Neural progenitor cell (in vitro differentiated cells): ENCODE measurements at regions not wholly inside any gene's neighbourhood (a gene's known extent, or its start where the extent isn't known, plus 50 kb on each side); places are given as distances from the start of the nearest gene placed in this dataset.

Experiments
- DNase-seq: peaks from one replicate; pipeline ENCODE4 v3.0.0-alpha.2; 2016; ENCODE audit warnings: low spot score
- H2AFZ ChIP-seq: fragments of 200-600 bp; sonication (generic); replicated peaks from 2 replicates; pipeline ENCODE4 v1.6.1; 2016; ENCODE audit warnings: antibody characterized with exemption
- H3F3A ChIP-seq: fragments of 200-600 bp; sonication (generic); 2 replicates; pipeline ENCODE4 v1.6.1; 2016; ENCODE audit warnings: antibody characterized with exemption, low read depth
- H3K27ac ChIP-seq: fragments of 200-600 bp; sonication (generic); 2 replicates; pipeline ENCODE4 v1.5.1; 2016; ENCODE audit warnings: mild to moderate bottlenecking
- H3K27me3 ChIP-seq: fragments of 200-600 bp; sonication (generic); 2 replicates; pipeline ENCODE4 v1.6.1; 2016; ENCODE audit warnings: mild to moderate bottlenecking, moderate library complexity
- H3K36me3 ChIP-seq: fragments of 200-600 bp; sonication (generic); 2 replicates; pipeline ENCODE4 v1.5.1; 2016
- H3K4me1 ChIP-seq: fragments of 200-600 bp; sonication (generic); 2 replicates; pipeline ENCODE4 v1.6.1; 2016; ENCODE audit warnings: mixed run types
- H3K4me2 ChIP-seq: fragments of 200-600 bp; sonication (generic); 2 replicates; pipeline ENCODE4 v1.6.1; 2016
- H3K4me3 ChIP-seq: fragments of 200-600 bp; sonication (generic); 2 replicates; pipeline ENCODE4 v1.5.1; 2016
- H3K79me2 ChIP-seq: fragments of 200-600 bp; sonication (generic); 2 replicates; pipeline ENCODE4 v1.6.1; 2016; ENCODE audit warnings: low read depth
- H3K9ac ChIP-seq: fragments of 200-600 bp; sonication (generic); 2 replicates; pipeline ENCODE4 v1.6.1; 2016
- H3K9me3 ChIP-seq: fragments of 200-600 bp; sonication (generic); 2 replicates; pipeline ENCODE4 v1.5.1; 2016; ENCODE audit warnings: low read depth
- H4K20me1 ChIP-seq: fragments of 200-600 bp; sonication (generic); 2 replicates; pipeline ENCODE4 v1.6.1; 2016; ENCODE audit warnings: low read depth
- H3K27ac Mint-ChIP-seq: 3 replicates; pipeline ENCODE4 v1.8.0; 2021; ENCODE audit warnings: mixed read lengths
- H3K27me3 Mint-ChIP-seq: 2 replicates; pipeline ENCODE4 v1.8.0; 2022; ENCODE audit warnings: low read depth, mild to moderate bottlenecking, inconsistent platforms, moderate library complexity, mixed read lengths; ENCODE audit not compliant: insufficient read depth
- H3K36me3 Mint-ChIP-seq: 3 replicates; pipeline ENCODE4 v1.8.0; 2021; ENCODE audit warnings: mixed read lengths
- H3K4me1 Mint-ChIP-seq: 3 replicates; pipeline ENCODE4 v1.8.0; 2021; ENCODE audit warnings: mixed read lengths
- H3K4me3 Mint-ChIP-seq: 3 replicates; pipeline ENCODE4 v1.8.0; 2021; ENCODE audit warnings: mild to moderate bottlenecking, moderate library complexity, mixed read lengths
- H3K9me3 Mint-ChIP-seq: 3 replicates; pipeline ENCODE4 v1.8.0; 2020; ENCODE audit warnings: mixed read lengths
- EZH2 ChIP-seq: fragments of 200-600 bp; sonication (generic); IDR thresholded peaks from 2 replicates; pipeline ENCODE4 v1.6.1; 2017; ENCODE audit warnings: antibody characterized with exemption, mild to moderate bottlenecking, moderate library complexity
- EZH2phosphoT487 ChIP-seq: fragments of 200-600 bp; sonication (generic); IDR thresholded peaks from 2 replicates; pipeline ENCODE4 v1.6.1; 2017; ENCODE audit warnings: antibody characterized with exemption
- TF ChIP-seq, protein P1 (sequence below): fragments of 200-600 bp; sonication (generic); IDR thresholded peaks from 2 replicates; pipeline ENCODE4 v1.5.1; 2017; ENCODE audit warnings: antibody characterized with exemption, mild to moderate bottlenecking

DNA sequence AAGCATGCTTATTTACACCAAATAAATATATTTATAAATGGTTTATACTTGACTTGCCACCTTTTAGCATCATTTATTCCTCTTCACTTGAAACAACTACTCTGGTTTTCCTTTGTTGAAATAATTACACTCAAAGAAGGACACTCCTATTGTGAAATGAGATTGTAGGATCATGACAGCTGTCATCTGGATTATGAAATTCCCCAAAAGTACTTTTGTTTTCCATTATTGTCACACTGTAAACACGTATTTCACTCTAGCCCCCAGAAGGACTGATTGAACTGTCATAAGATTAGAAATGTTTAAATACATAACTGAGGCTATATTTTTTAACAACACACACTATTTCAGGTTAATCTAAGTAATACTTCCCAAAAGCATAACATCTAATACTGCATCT is 593.8 kb downstream of the LRRIQ3 start:
- no peak overlapping the region for H3K27ac Mint-ChIP-seq

DNA sequence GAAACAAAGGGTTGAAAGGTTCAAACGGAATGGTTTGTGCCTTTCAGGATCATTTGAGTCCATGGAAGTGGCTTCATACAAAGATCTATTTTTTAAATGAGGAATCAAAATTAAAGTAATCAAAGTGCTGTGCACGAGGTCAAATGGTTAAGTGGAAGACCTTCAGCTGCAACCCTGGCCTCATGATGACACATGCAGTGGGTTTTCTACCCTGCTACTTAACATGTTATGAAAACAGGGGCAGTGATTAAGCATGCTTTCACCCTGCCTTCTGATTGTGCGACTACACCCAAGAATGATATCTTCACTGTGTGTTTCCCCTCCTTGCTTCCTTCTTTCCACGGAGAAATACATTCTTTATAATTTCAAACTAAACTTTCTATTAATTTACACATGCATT is 604.2 kb downstream of the LRRIQ3 start:
- H3K9me3 Mint-ChIP-seq = peaks cover under 1% of the 10 kb centered on the region
- H3K4me1 ChIP-seq = no peaks in the 10 kb centered on the region
- no peak overlapping the region for H3K9ac ChIP-seq
- H3K4me1 Mint-ChIP-seq = peaks cover 31% of the 10 kb centered on the region
- H3F3A ChIP-seq = no peaks in the 10 kb centered on the region
- H3K36me3 Mint-ChIP-seq = no peaks in the 10 kb centered on the region
- H2AFZ ChIP-seq = no peak overlapping the region
- no peaks in the 10 kb centered on the region for H3K27me3 Mint-ChIP-seq
- H3K4me3 ChIP-seq = no peak overlapping the region
- no peak overlapping the region for H3K27ac ChIP-seq
- DNase-seq = no peak
- no peaks in the 10 kb centered on the region for H3K27me3 ChIP-seq
- no peaks in the 10 kb centered on the region for H4K20me1 ChIP-seq
- H3K27ac Mint-ChIP-seq = no peak overlapping the region
- no peak overlapping the region for H3K4me3 Mint-ChIP-seq
- no peaks in the 10 kb centered on the region for H3K79me2 ChIP-seq
- H3K9me3 ChIP-seq = no peaks in the 10 kb centered on the region
- H3K36me3 ChIP-seq = no peaks in the 10 kb centered on the region
- no peak overlapping the region for H3K4me2 ChIP-seq
- TF ChIP-seq EZH2phosphoT487 = no peak
- TF ChIP-seq EZH2 = no peak
- TF ChIP-seq, protein P1, sequence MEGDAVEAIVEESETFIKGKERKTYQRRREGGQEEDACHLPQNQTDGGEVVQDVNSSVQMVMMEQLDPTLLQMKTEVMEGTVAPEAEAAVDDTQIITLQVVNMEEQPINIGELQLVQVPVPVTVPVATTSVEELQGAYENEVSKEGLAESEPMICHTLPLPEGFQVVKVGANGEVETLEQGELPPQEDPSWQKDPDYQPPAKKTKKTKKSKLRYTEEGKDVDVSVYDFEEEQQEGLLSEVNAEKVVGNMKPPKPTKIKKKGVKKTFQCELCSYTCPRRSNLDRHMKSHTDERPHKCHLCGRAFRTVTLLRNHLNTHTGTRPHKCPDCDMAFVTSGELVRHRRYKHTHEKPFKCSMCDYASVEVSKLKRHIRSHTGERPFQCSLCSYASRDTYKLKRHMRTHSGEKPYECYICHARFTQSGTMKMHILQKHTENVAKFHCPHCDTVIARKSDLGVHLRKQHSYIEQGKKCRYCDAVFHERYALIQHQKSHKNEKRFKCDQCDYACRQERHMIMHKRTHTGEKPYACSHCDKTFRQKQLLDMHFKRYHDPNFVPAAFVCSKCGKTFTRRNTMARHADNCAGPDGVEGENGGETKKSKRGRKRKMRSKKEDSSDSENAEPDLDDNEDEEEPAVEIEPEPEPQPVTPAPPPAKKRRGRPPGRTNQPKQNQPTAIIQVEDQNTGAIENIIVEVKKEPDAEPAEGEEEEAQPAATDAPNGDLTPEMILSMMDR = no peak

More for the DNA sequence above, 593.8 kb downstream of the LRRIQ3 start:
- no peak overlapping the region for H3K27ac ChIP-seq
- no peaks in the 10 kb centered on the region for H3K9me3 ChIP-seq
- Mint-ChIP-seq H3K27me3 (no peaks in the 10 kb centered on the region), H3K4me1 (peaks cover 16% of the 10 kb centered on the region), H3K9me3 (peaks cover 15% of the 10 kb centered on the region), H3K36me3 (peaks cover 2% of the 10 kb centered on the region), H3K4me3 (no peak overlapping the region)
- no peak overlapping the region for H3K4me2 ChIP-seq
- DNase-seq = no peak
- H3K36me3 ChIP-seq = no peaks in the 10 kb centered on the region
- no peak overlapping the region for H2AFZ ChIP-seq
- no peak overlapping the region for H3K4me3 ChIP-seq
- no peaks in the 10 kb centered on the region for H3K27me3 ChIP-seq
- H4K20me1 ChIP-seq = no peaks in the 10 kb centered on the region
- TF ChIP-seq, protein P1 = no peak
- TF ChIP-seq EZH2 (no peak), EZH2phosphoT487 (no peak)
- H3F3A ChIP-seq = no peaks in the 10 kb centered on the region
- no peaks in the 10 kb centered on the region for H3K79me2 ChIP-seq
- H3K4me1 ChIP-seq = peaks cover 11% of the 10 kb centered on the region
- no peak overlapping the region for H3K9ac ChIP-seq

DNA sequence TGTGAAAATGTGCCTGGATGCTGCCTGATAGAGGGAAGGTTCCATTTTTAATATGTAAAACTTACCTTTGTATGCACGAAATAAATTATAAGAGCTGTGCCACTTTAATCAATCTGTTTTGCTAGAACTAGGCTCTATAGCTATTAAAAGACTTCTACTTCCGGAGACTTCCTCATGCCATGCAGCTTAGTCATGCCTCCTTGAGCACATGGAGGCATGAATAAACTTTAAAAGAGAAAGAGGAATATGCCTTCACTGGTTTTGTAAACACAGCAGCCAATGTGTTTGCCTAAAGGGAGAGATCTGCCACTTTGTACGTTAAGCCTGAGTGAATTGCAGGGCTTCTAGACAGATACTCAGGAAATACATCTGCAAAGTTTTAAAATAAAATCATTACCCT is 604.6 kb downstream of the LRRIQ3 start:
- Histone ChIP-seq H3K27ac (no peak overlapping the region), H3K4me1 (no peaks in the 10 kb centered on the region), H3K27me3 (no peaks in the 10 kb centered on the region), H3K36me3 (no peaks in the 10 kb centered on the region), H3K79me2 (no peaks in the 10 kb centered on the region), H2AFZ (no peak overlapping the region), H3K9ac (no peak overlapping the region), H3K4me2 (no peak overlapping the region), H3K9me3 (no peaks in the 10 kb centered on the region), H3K4me3 (no peak overlapping the region), H4K20me1 (no peaks in the 10 kb centered on the region), H3F3A (no peaks in the 10 kb centered on the region)
- Mint-ChIP-seq H3K36me3 (peaks cover under 1% of the 10 kb centered on the region), H3K27me3 (peaks cover 2% of the 10 kb centered on the region), H3K27ac (peak overlapping the region; percentile 30), H3K9me3 (peaks cover 4% of the 10 kb centered on the region), H3K4me1 (peaks cover 31% of the 10 kb centered on the region), H3K4me3 (no peak overlapping the region)
- TF ChIP-seq, protein P1 = no peak
- TF ChIP-seq EZH2 (no peak), EZH2phosphoT487 (no peak)
- DNase-seq = no peak
